CD4-positive, alpha-beta T cell treated with Interleukin-10 for 1 hour (primary cell): ENCODE measurements at regions not wholly inside any gene's neighbourhood (a gene's known extent, or its start where the extent isn't known, plus 50 kb on each side); places are given as distances from the start of the nearest gene placed in this dataset.
A peak's percentile ranks its signal among the peaks of the same experiment; 100 is the strongest.
"Not testable (repeated sequence)": the region's sequence is repeated elsewhere in the genome, so short reads cannot be mapped to it uniquely, and the experiment has no call there.

Experiments
- DNase-seq: peaks from one replicate; pipeline ENCODE4 v3.0.0-alpha.2; 2020

DNA sequence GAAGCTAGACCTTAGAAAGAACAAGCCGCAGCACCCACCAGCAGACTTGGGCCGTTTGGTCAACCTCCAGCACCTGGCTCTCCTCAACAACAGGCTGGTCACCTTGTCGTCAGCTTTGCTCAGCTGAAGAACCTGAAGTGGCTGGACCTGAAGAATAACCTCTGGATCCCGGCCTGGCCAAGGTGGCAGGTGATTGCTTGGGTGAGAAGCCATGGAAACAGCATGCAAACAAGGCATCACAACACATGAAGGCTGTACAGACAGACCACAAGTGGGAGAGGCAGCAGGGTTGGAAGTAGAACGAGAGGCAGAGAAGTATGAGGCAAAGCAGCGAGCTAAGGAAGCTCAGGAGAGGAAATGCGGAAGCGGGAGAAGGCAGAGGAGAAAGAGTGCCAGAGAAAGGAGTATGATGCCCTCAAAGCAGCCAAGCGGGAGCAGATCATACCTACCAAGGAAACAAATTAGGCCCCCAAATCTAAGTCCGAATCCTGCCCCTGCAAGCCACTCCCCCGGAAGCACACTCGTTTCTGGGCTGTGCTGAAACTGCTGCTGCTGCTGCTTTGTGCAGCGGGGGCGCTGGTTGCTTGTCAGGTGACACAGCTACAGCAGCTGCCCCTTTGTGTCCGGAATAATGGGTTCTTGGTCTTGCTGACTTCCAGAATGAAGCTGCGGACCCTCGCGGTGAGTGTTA, 121.6 kb upstream of the LGSN start:
- peak; percentile 12 for DNase-seq

DNA sequence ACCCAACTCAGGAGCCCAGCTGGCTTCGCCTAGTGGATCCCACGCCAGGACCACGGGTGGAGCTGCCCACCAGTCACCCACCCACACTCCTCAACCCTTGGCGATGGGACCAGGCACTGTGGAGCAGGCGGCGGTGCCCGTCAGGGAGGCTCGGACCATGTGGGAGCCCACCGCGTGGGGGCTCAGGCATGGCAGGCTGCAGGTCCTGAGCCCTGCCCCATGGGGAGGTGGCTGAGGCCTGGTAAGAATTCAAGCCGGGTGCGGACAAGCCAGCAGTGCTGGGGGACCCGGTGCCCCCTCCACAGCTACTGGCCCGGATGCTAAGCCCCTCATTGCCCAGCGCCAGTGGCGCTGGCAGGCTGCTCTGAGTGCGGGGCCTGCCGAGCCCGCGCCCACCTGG, 123.1 kb upstream of the LGSN start:
- DNase-seq, result no peak

DNA sequence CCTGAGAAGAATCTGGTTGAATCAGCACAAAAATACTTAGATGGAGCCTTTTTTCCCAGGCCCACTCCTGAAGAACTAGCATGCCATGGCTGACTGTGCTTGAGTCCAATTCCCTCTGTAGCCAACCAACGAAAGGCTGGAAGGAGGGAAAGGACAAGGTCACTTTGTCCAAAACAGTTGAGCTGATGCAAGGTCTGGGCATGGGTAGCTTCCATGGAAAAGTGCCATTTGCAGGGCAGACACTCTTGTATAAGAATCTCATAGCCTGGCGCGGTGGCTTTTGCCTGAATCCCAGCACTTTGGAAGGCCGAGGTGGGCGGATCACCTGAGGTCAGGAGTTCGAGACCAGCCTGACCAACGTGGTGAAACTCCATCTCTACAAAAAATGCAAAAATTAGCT, 125.0 kb upstream of the LGSN start:
- DNase-seq, result no peak

DNA sequence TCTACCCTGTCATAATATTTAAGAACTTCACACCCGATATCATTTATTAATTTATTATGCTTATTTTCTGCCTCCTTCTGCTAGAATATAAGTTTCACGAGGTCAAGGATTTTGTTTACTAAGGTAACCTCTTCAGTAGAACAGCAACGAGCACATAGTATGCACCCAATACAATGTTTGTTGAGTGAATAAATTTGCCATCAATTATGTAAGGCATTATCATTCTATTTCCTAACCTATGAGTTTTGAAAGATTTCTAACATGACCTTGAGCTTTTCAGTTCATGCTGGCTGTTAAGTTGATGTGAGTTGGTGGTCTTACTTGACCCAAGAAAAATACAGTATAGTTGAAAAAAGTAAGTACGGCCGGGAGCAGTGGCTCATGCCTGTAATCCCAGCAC, 125.9 kb upstream of the LOC128125822 start:
- no peak for DNase-seq

DNA sequence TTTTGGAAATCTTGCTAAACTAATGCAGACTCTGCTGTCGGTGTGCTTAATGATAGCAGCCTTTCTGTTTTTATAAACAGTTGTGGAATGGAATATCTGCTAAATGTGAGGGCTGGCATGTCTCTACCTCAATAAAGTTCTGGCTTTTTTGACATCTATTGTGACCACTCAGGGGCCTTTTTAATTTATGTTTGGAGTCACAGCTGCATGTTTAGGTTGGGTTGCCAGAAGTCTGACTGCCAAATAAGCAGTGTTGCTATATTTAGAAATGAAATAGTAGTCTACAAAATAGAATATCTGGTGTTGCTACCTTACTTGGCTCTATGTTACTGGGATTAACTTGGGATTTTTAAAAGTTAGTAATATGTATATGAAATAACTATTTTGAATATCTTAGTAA, 125.1 kb upstream of the LOC128125822 start:
- DNase-seq, result no peak

DNA sequence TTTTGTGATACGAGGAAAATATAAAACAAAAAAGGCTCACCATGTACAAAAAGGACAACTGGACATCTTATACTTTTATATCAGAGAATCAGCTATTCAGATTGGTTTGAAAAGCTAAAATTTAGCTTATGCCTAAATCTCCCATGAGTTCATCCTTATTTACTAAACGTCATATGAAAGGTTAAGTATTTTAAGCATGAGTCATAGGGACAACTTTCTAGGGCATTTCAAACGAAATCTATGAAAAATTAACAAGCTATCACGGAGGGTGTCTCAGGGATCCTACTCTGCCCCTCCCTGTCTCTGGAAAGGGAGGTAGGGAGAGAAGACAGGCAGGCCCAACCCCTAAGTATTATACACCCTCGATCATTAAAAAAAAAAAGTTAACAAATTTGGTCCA, 124.1 kb upstream of the LOC128125822 start:
- no peak for DNase-seq

DNA sequence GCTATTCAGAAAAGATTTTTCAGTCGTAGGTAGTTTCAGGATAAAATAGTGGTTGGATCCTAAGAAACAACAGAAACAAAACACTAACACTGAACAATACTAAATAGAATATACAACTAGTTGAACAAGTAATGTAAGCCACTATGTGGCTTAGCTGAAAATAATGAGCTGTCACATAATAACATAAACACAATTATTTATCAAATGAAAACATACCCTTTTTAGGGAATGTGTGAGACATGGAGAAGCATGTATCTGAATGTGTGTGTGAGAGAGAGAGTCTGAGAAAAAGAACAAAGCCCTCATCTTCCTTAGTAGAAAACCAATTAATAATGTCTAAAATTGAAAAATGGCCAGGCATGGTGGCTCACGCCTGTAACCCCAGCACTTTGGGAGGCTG, 122.6 kb upstream of the LOC128125822 start:
- no peak for DNase-seq

DNA sequence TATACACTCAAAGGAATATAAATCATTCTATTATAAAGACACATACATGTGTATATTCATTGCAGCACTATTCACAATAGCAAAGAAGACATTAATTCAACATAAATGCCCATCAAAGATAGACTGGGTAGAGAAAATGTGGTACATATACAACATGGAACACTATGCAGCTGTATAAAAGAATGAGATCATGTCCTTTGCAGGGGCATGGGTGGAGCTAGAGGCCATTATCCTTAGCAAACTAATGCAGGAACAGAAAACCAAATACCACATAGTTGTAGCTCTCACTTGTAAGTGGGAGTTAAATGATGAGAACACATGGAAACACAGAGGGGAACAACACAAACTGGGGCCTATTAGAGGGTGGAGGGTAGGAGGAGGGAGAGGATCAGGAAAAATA, 121.0 kb upstream of the LOC128125822 start:
- DNase-seq, result no peak

DNA sequence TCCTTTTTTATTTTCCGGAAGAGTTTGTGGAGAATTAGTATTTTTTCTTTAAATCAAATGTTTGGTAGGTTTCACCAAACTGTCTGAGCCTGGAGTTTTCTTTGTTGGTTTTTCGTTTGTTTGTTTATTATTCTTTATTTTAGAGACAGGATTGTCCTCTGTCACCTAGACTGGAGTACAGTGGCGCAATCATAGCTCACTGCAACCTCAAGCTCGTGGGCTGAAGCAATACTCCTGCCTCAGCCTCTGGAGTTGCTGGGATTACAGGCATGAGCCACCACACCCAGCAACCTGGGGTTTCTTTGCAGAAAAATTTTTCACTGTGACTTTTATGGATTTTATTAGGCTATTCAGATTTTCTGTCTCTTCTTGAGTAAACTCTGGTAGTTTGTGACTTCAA, 120.2 kb upstream of the LOC128125822 start:
- DNase-seq, result no peak

DNA sequence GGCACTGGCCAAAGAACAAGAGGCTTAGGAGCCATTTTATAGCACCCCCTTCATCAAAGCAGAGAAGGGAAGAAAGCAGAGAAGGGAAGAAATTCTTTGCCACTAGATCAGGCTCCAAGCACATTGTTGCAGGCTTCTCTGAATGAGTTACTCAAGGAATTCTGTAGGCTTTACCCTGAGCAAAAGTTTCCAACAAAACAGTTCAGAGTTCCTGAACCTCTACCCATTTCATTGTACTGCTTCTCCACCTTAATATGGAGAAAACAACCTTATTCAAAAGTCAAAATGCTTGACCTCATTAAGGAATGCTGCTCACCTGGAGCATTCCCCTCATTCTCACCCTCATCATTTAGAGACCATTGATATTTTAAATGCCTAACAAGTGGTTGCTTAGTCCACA, 115.5 kb upstream of the LOC128125822 start:
- no peak for DNase-seq

DNA sequence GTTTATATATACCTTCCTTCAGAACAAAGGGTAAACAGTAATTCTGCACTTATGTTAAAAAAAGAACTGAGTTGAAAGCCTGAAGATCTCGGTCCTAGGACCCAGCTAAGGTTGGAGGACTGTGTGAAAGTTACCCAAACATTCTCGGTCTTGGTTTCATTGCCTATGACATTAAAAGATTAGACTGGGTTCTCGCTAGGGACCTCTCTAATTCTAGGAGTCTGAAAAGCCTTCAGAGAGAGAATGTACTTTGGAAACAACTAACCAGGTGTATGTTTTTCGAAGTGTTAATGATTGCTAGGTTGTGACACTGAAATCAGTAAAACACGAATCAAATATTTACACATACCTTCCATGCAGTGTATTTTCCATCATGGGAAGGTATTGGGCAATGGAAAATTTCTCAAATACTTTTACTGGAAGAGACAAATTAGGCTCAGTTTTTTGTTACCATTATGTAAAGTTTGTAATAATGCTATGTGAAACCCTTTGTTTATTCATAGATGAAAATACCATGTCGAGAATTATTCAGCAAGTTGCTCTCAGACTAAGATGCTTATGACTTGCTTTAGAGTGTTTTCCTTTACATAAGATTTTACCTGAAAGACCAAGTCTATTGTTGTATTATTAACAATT, 113.7 kb upstream of the LOC128125822 start:
- DNase-seq, result no peak

DNA sequence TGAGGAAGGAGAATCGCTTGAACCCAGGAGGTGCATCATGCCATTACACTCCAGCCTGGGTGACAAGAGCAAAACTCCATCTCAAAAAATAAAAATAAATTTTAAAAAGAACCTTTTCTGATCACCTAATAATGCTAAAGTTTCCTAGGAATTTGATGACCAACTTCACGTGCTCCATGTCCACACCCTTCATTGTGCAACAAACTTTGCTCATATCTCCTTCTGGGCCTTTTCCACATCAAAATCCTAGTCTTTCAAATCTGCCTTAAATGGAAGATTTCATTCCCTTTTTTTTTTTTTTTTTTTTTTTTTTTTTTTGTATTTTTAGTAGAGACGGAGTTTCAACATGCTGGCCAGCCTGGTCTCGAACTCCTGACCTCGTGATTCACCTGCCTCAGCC, 112.5 kb upstream of the LOC128125822 start:
- no peak for DNase-seq

DNA sequence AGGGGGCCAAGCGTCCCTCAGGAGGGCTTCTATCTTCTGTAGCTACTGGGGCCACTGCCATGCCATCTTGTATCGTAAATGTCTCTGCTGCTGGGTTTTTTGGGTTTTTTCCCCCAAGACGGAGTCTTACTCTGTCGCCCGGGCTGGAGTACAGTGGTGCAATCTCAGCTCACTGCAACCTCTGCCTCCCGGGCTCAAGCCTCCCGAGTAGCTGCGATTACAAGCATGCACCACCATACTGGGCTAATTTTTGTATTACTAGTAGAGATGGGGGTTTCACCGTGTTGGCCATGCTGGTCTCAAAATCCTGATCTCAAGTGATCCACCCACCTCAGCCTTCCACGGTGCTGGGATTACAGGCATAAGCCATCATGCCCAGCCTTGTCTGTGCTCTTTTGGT, 111.3 kb upstream of the LOC128125822 start:
- no peak for DNase-seq

DNA sequence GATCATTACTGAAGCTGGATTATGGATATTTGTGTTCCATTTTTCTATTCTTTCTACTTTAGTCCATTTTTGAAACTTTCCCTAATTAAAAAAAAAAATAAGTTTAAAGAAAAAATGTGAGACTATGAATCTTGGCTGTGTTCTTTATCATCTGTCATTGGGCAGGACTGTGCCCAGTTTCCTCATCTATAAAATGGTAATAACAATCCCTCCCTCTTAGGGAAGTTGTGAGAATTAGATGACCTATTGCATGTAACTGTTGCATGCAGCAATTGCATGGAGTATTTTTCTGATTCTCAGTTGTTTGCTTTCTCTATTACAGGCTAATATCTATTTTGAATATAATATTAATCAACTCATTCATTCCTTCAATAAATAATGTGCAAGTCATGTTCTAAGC, 108.2 kb upstream of the LOC128125822 start:
- no peak for DNase-seq

DNA sequence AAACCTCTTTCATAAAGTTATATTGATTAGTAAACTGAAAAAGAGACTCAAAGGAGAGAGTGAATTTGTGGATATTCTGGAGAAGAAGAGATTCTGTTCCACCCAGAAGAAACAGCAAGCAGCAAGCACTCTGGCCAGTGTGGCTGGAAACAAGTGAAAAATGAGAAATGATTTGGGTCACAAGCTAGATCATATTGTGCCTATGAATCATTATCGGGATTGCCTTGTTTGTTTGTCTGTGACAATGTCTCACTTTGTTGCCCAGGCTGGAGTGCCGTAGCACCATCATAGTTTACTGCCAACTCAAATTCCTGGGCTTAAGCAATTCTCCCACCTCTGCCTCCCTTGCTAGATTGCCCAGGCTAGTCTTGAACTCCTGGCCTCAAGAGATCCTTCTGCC, 106.5 kb upstream of the LOC128125822 start:
- DNase-seq, result no peak

DNA sequence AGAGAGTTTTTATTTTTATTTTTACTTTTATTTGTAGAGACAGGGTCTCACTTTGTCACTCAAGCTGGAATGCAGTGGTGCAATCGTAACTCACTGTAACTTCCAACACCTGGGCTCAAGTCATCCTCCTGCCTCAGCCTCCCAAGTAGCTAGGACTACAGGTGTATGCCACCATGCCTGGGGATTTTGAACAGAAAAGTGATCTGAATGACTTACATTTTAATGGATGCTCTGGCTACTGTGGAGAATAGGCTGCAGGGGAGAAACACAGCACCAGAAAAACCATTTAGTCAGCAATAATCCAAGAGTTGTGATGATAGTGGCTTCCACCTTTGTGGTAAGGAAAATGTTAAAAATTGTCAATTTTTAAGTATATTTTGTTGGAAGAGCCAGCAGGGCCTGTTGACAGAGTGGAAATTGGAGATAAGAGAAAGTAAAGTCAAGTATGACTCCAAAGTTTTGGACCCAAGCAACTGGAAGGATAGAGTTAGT, 106.0 kb upstream of the LOC128125822 start:
- no peak for DNase-seq

DNA sequence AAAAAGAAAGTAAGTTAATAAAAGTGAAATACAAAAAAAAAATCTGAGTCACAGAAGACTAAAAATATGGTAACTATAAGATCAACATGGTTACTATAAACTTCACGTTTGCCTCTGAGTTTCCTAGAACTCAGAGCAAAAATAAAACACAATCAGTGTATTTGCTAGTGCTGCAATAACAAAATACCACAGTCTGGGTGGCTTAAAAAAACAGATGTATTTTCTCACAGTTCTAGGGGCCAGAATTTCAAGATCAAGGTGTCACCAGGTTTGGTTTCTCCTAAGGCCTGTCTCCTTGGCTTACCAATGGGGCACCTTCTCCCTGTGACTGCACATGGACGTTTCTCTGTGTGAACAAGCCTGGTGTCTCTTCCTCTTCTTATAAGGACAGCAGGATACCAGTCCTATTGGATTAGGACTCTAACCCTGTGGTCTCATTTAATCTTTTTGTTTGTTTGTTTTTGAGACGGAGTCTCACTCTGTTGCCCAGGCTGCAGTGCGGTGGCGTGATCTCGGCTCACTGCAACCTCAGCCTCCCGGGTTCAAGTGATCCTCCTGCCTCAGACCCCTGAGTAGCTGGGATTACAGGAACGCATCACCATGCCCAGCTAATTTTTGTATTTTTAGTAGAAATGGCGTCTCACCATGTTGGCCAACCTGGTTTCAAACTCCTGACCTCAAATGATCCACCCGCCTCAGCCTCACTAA, 104.9 kb upstream of the LOC128125822 start:
- no peak for DNase-seq

DNA sequence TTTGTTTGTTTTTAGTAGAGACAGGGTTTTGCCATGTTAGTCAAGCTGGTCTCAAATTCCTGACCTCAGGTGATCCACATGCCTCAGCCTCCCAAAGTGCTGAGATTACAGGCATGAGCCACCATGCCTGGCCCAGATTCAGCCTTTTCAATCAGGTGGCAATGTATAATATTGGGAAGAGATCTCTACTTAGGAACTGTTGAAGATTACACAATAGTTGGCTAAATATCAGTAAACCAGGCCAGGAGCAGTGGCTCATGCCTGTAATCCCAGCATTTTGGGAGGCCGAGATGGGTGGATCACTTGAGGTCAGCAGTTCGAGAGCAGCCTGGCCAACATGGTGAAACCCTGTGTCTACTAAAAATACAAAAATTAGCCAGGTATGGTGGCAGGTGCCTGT, 101.1 kb upstream of the LOC128125822 start:
- DNase-seq, result not testable (repeated sequence)

DNA sequence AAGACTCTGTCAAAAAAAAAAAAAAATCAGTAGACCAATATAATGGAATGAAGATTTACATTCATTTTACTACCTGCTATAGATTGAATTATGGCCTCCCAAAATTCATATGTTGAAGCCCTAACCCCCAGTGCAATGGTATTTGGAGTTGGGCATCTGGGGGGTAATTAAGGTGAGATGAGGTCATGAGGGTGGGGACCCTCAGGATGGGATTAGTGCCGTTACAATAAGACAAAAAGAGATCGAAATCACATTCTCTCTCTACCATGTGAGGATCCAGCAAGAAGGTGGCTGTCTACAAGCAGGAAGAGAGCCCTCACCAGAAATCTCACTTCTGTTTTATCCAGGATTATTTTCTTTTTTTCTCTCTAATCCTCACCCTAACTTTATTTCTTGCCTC, 100.6 kb upstream of the LOC128125822 start:
- no peak for DNase-seq

DNA sequence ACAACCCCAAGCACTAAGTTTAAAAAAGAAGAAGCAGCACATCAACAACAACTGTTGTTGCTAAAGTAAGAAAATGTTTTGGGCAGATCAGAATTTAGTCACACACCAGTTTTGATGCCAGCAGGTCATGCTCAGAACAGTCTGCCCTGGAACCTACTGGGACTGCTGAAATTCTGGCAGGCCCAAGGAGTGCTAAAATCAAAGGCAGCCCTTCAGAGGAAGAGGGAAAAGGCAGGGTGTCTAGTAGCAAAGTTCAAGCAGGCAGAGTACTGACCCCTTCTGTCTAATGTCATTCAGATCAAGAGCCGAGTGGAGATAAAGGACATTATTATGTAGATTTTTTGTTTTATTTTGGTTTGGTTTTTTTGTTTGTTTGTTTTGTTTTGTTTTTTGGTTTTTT, 96.6 kb upstream of the LOC128125822 start:
- no peak for DNase-seq

DNA sequence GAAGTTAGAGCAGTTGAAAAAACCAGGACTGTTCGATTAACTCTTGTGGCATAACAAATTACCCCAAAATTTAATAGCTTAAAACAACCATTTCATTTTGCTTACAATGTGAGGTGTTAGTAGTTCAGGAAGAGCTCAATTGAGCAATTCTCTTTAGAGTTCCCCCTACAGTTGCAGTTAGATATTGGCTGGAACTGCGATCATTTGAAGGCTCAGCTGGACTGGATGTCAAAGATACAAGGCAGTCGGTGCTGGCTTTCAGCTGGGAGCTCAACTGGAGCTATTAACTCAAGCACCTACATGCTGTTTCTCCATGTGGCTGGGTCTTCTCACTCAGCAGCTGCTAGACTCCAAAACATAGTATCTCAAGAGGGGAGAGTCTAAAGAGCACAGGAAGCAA, 96.0 kb upstream of the LOC128125822 start:
- DNase-seq, result no peak

DNA sequence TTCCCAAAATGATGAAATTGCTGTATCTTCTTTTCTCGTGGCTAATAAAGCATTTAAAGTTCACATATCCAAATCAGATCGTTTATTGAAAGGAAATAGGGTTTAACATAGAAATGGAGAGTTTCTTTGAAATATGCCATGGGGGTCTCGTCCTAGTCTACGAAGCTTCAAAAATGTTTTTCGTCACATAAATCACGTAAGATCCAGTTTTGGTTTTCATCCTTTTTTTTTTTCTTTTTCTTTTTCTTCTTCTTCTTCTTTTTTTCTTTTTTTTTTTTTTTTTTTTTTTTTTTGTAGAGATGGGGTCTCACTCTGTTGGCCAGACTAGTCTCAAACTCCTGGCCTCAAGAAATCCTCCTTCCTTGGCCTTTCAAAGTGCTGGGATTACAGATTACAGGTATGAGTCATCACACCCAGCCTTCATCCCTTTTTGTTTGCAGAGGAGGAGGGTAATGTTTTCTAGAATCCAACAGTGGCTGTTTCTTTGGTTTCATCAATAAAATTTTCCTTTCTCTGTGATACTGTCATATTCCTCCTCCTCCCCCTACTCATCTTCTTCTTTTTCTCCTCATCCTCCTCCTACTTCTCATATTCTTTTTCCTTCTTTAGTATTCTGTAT, 94.7 kb upstream of the LOC128125822 start:
- DNase-seq, result no peak

DNA sequence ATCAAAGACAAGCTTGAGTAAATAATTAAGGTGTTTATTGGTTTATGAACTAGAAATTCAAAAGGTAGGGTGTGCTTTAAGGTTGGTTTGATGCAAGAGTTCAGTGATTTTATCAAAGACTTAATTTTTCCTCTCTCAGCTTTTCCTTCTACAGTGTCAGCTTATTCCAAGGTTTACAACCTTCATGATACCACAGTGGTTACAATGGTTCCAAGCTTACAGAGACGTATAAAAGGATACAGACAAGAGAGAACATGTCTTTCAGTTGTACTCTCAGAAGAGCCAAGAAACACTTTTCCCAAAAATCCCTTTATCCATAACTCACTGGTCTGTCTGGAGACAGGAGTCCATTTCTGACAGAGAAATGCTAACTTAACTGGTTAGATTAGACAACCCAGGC, 93.5 kb upstream of the LOC128125822 start:
- no peak for DNase-seq

DNA sequence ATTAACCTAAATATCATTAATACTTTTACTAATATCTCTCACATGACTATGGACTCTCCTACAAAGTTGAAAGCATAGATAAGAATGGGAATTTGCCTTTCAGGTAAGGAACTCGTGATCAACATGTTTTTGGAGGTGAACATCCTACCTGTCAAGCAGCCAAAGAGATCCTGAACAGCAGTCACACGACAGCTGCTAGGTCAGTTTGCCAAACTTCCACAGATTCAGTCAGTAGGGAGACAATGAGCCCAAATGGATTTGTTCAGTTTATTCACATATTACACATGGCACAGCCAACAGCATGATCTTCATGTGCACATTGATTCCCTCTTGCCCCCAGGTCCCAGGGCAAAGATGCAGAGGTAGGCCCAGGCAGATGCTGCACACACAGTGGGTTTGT, 86.1 kb upstream of the LOC128125822 start:
- no peak for DNase-seq
